OCI-LY7 (cell line): ENCODE measurements at regions not wholly inside any gene's neighbourhood (a gene's known extent, or its start where the extent isn't known, plus 50 kb on each side); places are given as distances from the start of the nearest gene placed in this dataset. TPM values are rescaled to one million over a fixed set of nuclear protein-coding genes. Genes with fewer than 3 reads are reported as not detected.
"Not testable (repeated sequence)": the region's sequence is repeated elsewhere in the genome, so short reads cannot be mapped to it uniquely, and the experiment has no call there.

Experiments
- BruUV-seq: library from RNA; stranded (reverse); fragments of 400-500 nt; replicated peaks from 2 replicates; lab custom pipeline; 2021; lab: Mats Ljungman, UMichigan
- CTCF ChIA-PET: fragments of 300-600 bp; sonication (Branson Sonifier 250); formaldehyde crosslinking; loops from one replicate; lab custom pipeline; 2022; ENCODE audit warnings: antibody characterized with exemption; ENCODE audit not compliant: unreplicated experiment; lab: Charles Lee
- POLR2A ChIA-PET: fragments of 300-600 bp; sonication (Branson Sonifier 250); formaldehyde crosslinking; loops from one replicate; lab custom pipeline; 2022; ENCODE audit warnings: antibody characterized with exemption; lab: Charles Lee
- DNase-seq: peaks from one replicate; pipeline ENCODE4 v3.0.0-alpha.2; 2015; ENCODE audit warnings: low spot score
- H2AFZ ChIP-seq: fragments of 200-600 bp; sonication (generic), shearing (Covaris generic); 2 replicates; pipeline ENCODE4 v1.6.1; 2014; ENCODE audit warnings: mild to moderate bottlenecking, antibody characterized with exemption, low read length, moderate library complexity
- H3K27ac ChIP-seq: fragments of 200-600 bp; sonication (generic); 2 replicates; pipeline ENCODE4 v1.5.1; 2014; ENCODE audit warnings: mixed run types, low read depth, mild to moderate bottlenecking, moderate library complexity, low read length, inconsistent platforms; ENCODE audit not compliant: poor library complexity, severe bottlenecking
- H3K36me3 ChIP-seq: fragments of 200-600 bp; sonication (generic); 2 replicates; pipeline ENCODE4 v1.6.1; 2014; ENCODE audit warnings: mild to moderate bottlenecking, antibody characterized with exemption, low read length, moderate library complexity, mixed read lengths; ENCODE audit not compliant: insufficient read depth
- H3K4me1 ChIP-seq: fragments of 200-600 bp; sonication (generic); 2 replicates; pipeline ENCODE4 v1.5.1; 2014; ENCODE audit warnings: mild to moderate bottlenecking, low read length; ENCODE audit not compliant: insufficient read depth, poor library complexity, severe bottlenecking
- H3K4me2 ChIP-seq: fragments of 200-600 bp; sonication (generic); 2 replicates; pipeline ENCODE4 v1.6.1; 2014; ENCODE audit warnings: mild to moderate bottlenecking, low read length
- H3K4me3 ChIP-seq: fragments of 200-600 bp; sonication (generic); 2 replicates; pipeline ENCODE4 v1.5.1; 2014; ENCODE audit warnings: mild to moderate bottlenecking, low read depth, low read length; ENCODE audit not compliant: poor library complexity, severe bottlenecking
- H3K79me2 ChIP-seq: fragments of 200-600 bp; sonication (generic); 2 replicates; pipeline ENCODE4 v1.6.1; 2016; ENCODE audit warnings: low read depth, mild to moderate bottlenecking, low read length, moderate library complexity, mixed read lengths; ENCODE audit not compliant: insufficient read depth
- H3K9me2 ChIP-seq: fragments of 200-600 bp; sonication (generic); 2 replicates; pipeline ENCODE4 v1.6.1; 2016; ENCODE audit warnings: mild to moderate bottlenecking, low read length, mixed read lengths; ENCODE audit not compliant: insufficient read depth
- H3K9me3 ChIP-seq: fragments of 200-600 bp; sonication (generic); 2 replicates; pipeline ENCODE4 v1.6.1; 2014; ENCODE audit warnings: mild to moderate bottlenecking, mixed run types, low read length, mixed read lengths
- H4K20me1 ChIP-seq: fragments of 200-600 bp; sonication (generic); 2 replicates; pipeline ENCODE4 v1.6.1; 2014; ENCODE audit warnings: mild to moderate bottlenecking, antibody characterized with exemption, low read length, moderate library complexity, mixed read lengths; ENCODE audit not compliant: insufficient read depth
- intact Hi-C: fragments of 100-400 bp; cut with micrococcal nuclease; formaldehyde crosslinking; loops from one replicate; pipeline ENCODE4 v1.10.0; 2022; ENCODE audit not compliant: unreplicated experiment
- small RNA-seq: library from RNA; depleted of rRNA; stranded (forward); fragments of <200 nt; gene quantifications from one replicate; pipeline ENCODE3, GENCODE V24; 2014

DNA sequence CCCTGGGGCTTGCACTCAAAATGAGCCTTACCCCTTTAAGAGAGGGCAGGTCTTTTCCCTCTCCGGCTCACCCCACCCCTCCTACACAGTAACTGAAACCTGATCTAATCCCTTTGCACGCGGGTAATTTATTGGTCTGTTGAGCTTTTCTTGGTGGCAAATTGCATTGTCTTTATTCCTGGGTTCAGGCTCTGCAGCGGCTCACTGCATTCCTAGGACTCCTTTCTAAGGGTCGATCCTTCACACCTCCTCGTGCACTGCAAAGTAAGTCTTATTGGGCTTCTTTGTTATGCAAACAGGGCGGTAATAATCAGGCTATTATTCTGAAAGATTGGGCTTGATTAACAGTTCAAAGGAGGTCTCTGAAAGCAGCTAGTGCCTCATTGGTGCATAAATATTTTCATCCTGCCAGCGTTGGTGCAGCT lies 74.7 kb downstream of the TBC1D28 start:
- intact Hi-C loops, CTCF ChIA-PET, POLR2A ChIA-PET, H3K36me3 ChIP-seq, H3K9me2 ChIP-seq, H4K20me1 ChIP-seq, H3K4me3 ChIP-seq, H3K27ac ChIP-seq, BruUV-seq, DNase-seq, H3K4me1 ChIP-seq, H2AFZ ChIP-seq, H3K9me3 ChIP-seq, H3K79me2 ChIP-seq: not testable (repeated sequence)
- H3K4me2 ChIP-seq: peak overlapping the region; percentile 12; the same call in 1 of the 2 replicates

DNA sequence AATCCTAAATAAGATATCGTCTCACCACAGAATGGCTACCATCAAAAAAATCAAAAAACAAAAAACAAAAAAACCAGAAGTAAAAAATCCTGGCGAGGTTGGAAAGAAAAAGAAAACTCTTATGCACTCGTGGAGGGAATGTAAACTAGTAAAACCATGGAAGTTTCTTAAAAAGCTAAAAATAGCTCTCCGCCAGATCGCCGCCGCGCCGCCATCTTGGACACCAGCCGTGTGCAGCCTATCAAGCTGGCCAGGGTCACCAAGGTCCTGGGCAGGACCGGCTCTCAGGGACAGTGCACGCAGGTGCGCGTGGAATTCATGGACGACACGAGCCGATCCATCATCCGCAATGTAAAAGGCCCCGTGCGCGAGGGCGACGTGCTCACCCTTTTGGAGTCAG lies 71.7 kb downstream of the TBC1D28 start:
- CTCF ChIA-PET, H3K27ac ChIP-seq, H3K4me2 ChIP-seq, H3K36me3 ChIP-seq, POLR2A ChIA-PET, H3K79me2 ChIP-seq, H3K9me2 ChIP-seq, H4K20me1 ChIP-seq, BruUV-seq, H2AFZ ChIP-seq, H3K4me1 ChIP-seq, H3K4me3 ChIP-seq, H3K9me3 ChIP-seq, intact Hi-C loops, DNase-seq: not testable (repeated sequence)

DNA sequence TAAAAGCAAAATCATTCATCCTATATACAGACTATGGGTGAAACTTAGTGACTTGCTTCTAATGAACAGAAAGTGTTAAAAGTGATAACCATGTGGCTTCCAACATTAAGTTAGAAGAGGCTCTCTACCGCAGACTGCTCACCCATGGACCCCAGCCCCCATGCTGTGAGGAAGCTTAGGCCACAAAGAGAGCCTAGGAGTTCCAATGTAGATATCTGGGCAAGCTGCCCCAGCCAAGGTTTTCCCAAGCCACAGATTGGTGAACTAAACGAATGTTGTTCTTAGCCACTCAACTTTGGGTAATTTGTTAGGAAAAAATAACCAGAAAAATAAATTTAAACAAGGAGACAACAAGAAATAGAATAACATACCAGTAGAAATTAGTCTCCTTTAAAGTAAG lies 70.1 kb downstream of the TBC1D28 start:
- H3K4me3 ChIP-seq, H3K79me2 ChIP-seq, H2AFZ ChIP-seq, H3K4me1 ChIP-seq, H4K20me1 ChIP-seq, H3K4me2 ChIP-seq, H3K9me2 ChIP-seq, POLR2A ChIA-PET, intact Hi-C loops, H3K9me3 ChIP-seq, H3K27ac ChIP-seq, DNase-seq, BruUV-seq, H3K36me3 ChIP-seq, CTCF ChIA-PET: not testable (repeated sequence)

Small RNA genes in the stretch of these regions (small RNA-seq; reads per million reads assigned to genes)
- not detected for gene AC107983.1
